H9 (cell line): ENCODE measurements at regions not wholly inside any gene's neighbourhood (a gene's known extent, or its start where the extent isn't known, plus 50 kb on each side); places are given as distances from the start of the nearest gene placed in this dataset.
"Not testable (repeated sequence)": the region's sequence is repeated elsewhere in the genome, so short reads cannot be mapped to it uniquely, and the experiment has no call there.

Experiments used
- DNase-seq: peaks from one replicate; pipeline ENCODE4 v3.0.0-alpha.2; 2017
- H2AFZ ChIP-seq: one replicate; pipeline ENCODE4 v1.6.1; 2013; ENCODE audit warnings: mild to moderate bottlenecking, low read length, control low read depth, moderate library complexity
- H2AK5ac ChIP-seq: 2 replicates; pipeline ENCODE4 v1.6.1; 2013; ENCODE audit warnings: low read length, control low read depth, mixed read lengths; ENCODE audit not compliant: insufficient read length
- H2BK120ac ChIP-seq: one replicate; pipeline ENCODE4 v1.6.1; 2013; ENCODE audit warnings: low read depth, mild to moderate bottlenecking, low read length, control low read depth, inconsistent platforms; ENCODE audit not compliant: poor library complexity, severe bottlenecking
- H2BK12ac ChIP-seq: 2 replicates; pipeline ENCODE4 v1.6.1; 2013; ENCODE audit warnings: low read length, control low read depth, mixed read lengths, low read depth; ENCODE audit not compliant: insufficient read length
- H2BK15ac ChIP-seq: 2 replicates; pipeline ENCODE4 v1.6.1; 2013; ENCODE audit warnings: low read depth, low read length, control low read depth
- H2BK20ac ChIP-seq: one replicate; pipeline ENCODE4 v1.6.1; 2013; ENCODE audit warnings: low read depth, mild to moderate bottlenecking, low read length, control low read depth, inconsistent platforms; ENCODE audit not compliant: poor library complexity, severe bottlenecking
- H2BK5ac ChIP-seq: 2 replicates; pipeline ENCODE4 v1.6.1; 2013; ENCODE audit warnings: low read length, control low read depth, mixed read lengths; ENCODE audit not compliant: insufficient read length
- H3K14ac ChIP-seq: 2 replicates; pipeline ENCODE4 v1.6.1; 2013; ENCODE audit warnings: low read length, control low read depth; ENCODE audit not compliant: insufficient read depth
- H3K18ac ChIP-seq: 2 replicates; pipeline ENCODE4 v1.6.1; 2013; ENCODE audit warnings: low read depth, mild to moderate bottlenecking, mixed read lengths, low read length, control low read depth; ENCODE audit not compliant: insufficient read length
- H3K23ac ChIP-seq: 2 replicates; pipeline ENCODE4 v1.6.1; 2013; ENCODE audit warnings: low read length, control low read depth, mixed read lengths, low read depth; ENCODE audit not compliant: insufficient read length
- H3K23me2 ChIP-seq: 2 replicates; pipeline ENCODE4 v1.6.1; 2013; ENCODE audit warnings: low read depth, mild to moderate bottlenecking, mixed read lengths, low read length, control low read depth; ENCODE audit not compliant: insufficient read length, poor library complexity, severe bottlenecking
- H3K27ac ChIP-seq: 2 replicates; pipeline ENCODE4 v1.5.1; 2013; ENCODE audit warnings: low read length, control low read depth, mixed read lengths, low read depth; ENCODE audit not compliant: insufficient read length
- H3K27me3 ChIP-seq: 2 replicates; pipeline ENCODE4 v1.6.1; 2013; ENCODE audit warnings: low read length, control low read depth, inconsistent platforms; ENCODE audit not compliant: insufficient read depth
- H3K4ac ChIP-seq: 2 replicates; pipeline ENCODE4 v1.6.1; 2013; ENCODE audit warnings: low read depth, mild to moderate bottlenecking, control low read depth, inconsistent platforms, low read length, moderate library complexity
- H3K4me1 ChIP-seq: 2 replicates; pipeline ENCODE4 v1.6.1; 2013; ENCODE audit warnings: low read length, control low read depth, inconsistent platforms; ENCODE audit not compliant: insufficient read depth
- H3K4me2 ChIP-seq: 2 replicates; pipeline ENCODE4 v1.6.1; 2013; ENCODE audit warnings: low read length, control low read depth, mixed read lengths; ENCODE audit not compliant: insufficient read length, insufficient read depth
- H3K56ac ChIP-seq: 2 replicates; pipeline ENCODE4 v1.6.1; 2013; ENCODE audit warnings: low read depth, mild to moderate bottlenecking, mixed read lengths, low read length, control low read depth; ENCODE audit not compliant: insufficient read length
- H3K79me1 ChIP-seq: 2 replicates; pipeline ENCODE4 v1.6.1; 2013; ENCODE audit warnings: low read depth, mild to moderate bottlenecking, moderate library complexity, low read length, control low read depth, inconsistent platforms; ENCODE audit not compliant: insufficient read depth, poor library complexity, severe bottlenecking
- H3K79me2 ChIP-seq: 2 replicates; pipeline ENCODE4 v1.6.1; 2013; ENCODE audit warnings: low read length, control low read depth, inconsistent platforms; ENCODE audit not compliant: insufficient read depth
- H3K9ac ChIP-seq: 2 replicates; pipeline ENCODE4 v1.6.1; 2013; ENCODE audit warnings: low read length, control low read depth, mixed read lengths; ENCODE audit not compliant: insufficient read length; ENCODE audit errors: extremely low read depth
- H3K9me3 ChIP-seq: one replicate; pipeline ENCODE4 v1.6.1; 2013; ENCODE audit warnings: low read depth, low read length, inconsistent platforms; ENCODE audit not compliant: control insufficient read depth
- H3T11ph ChIP-seq: one replicate; pipeline ENCODE4 v1.6.1; 2013; ENCODE audit warnings: mild to moderate bottlenecking, low read length, control low read depth, inconsistent platforms
- H4K20me1 ChIP-seq: one replicate; pipeline ENCODE4 v1.6.1; 2013; ENCODE audit not compliant: control insufficient read depth, insufficient read length, insufficient read depth
- H4K5ac ChIP-seq: 2 replicates; pipeline ENCODE4 v1.6.1; 2013; ENCODE audit warnings: low read depth, mild to moderate bottlenecking, mixed read lengths, low read length, control low read depth; ENCODE audit not compliant: insufficient read length
- H4K8ac ChIP-seq: replicated peaks from 2 replicates; pipeline ENCODE4 v1.6.1; 2013; ENCODE audit warnings: low read length, control low read depth, mixed read lengths, low read depth; ENCODE audit not compliant: insufficient read length
- H4K91ac ChIP-seq: 2 replicates; pipeline ENCODE4 v1.6.1; 2013; ENCODE audit warnings: low read depth, mild to moderate bottlenecking, moderate library complexity, mixed read lengths, low read length, control low read depth; ENCODE audit not compliant: insufficient read length
- H3K27ac Mint-ChIP-seq, 3 experiments: 2 replicates in 2 of 3; 3 replicates in 1 of 3; pipeline ENCODE4 v1.8.0; 2020 to 2021; ENCODE audit warnings: mixed read lengths in 3 of 3, mild to moderate bottlenecking in 1 of 3, moderate library complexity in 1 of 3
- H3K27me3 Mint-ChIP-seq: 2 replicates; pipeline ENCODE4 v1.8.0; 2021; ENCODE audit warnings: low read depth, mild to moderate bottlenecking, moderate library complexity, mixed read lengths
- H3K36me3 Mint-ChIP-seq, 3 experiments: 2 replicates in 2 of 3; 3 replicates in 1 of 3; pipeline ENCODE4 v1.8.0; 2020 to 2021; ENCODE audit warnings: low read depth in 3 of 3, mixed read lengths in 3 of 3; ENCODE audit not compliant: insufficient read depth in 1 of 3
- H3K4me1 Mint-ChIP-seq, 2 experiments: 2 replicates each; pipeline ENCODE4 v1.8.0; 2020; ENCODE audit warnings: mixed read lengths in 2 of 2
- H3K4me3 Mint-ChIP-seq, 2 experiments: 2 replicates in 1 of 2; 3 replicates in 1 of 2; pipeline ENCODE4 v1.8.0; 2020 to 2021; ENCODE audit warnings: mild to moderate bottlenecking in 2 of 2, mixed read lengths in 2 of 2, moderate library complexity in 1 of 2
- H3K9me3 Mint-ChIP-seq, 2 experiments: 2 replicates in 1 of 2; 3 replicates in 1 of 2; pipeline ENCODE4 v1.8.0; 2020; ENCODE audit warnings: mild to moderate bottlenecking in 2 of 2, mixed read lengths in 2 of 2, moderate library complexity in 1 of 2
- WGBS: extraction: QIAGEN DNeasy Blood & Tissue Kit; methylation state at CpG from one replicate; pipeline ENCODE4 v1.1.7; 2013; ENCODE audit warnings: missing lambda C conversion rate, low lambda C conversion rate, mixed read lengths; ENCODE audit not compliant: insufficient read length; ENCODE audit errors: extremely low coverage; 5-methylcytosine and 5-hydroxymethylcytosine counted together

DNA sequence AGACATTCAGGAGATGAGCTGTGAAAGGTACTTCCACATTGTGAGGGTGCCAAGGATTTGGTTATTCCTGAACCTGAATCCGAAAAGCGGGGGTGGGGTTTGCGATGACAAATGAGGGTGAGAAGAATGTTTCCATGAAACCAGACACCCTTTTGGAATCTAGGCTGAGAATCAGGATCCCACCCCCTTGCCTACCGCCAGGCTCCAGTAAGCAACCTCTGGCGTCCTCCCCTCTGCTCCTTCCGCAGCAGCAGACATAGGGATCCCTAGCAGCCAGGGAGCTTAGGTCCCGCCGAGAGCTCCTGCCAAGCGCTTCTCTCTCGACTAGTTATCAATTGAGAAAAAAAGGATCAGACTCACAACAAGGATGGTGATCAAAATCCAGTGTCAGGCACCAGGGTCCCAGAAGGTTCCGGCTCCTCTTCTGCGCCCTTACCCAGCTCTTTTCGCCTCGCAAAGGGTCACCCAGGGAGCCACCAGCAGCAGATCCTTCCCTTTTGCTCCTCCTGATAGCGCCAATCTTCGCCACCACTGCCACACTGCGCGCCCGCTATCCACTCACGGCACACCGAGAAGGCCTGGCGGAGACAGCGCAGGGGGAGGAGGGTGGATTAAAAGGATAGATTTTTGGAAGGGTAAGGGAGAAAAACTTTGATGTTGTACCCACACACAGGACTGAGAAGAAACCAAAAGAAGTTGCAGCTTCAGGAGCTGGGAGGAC is 859.5 kb downstream of the KCNJ18 start:
- H2BK5ac ChIP-seq, H3K4ac ChIP-seq, H3K4me1 Mint-ChIP-seq, H3K79me2 ChIP-seq, H3K56ac ChIP-seq, H3K4me1 ChIP-seq, H3K14ac ChIP-seq, H2BK20ac ChIP-seq, H3K18ac ChIP-seq, H3K9ac ChIP-seq, H2AK5ac ChIP-seq, DNase-seq, H3K79me1 ChIP-seq, H3K27ac ChIP-seq, H4K5ac ChIP-seq, H4K91ac ChIP-seq, H3K9me3 ChIP-seq, H3K27me3 Mint-ChIP-seq, H3K27me3 ChIP-seq, H4K20me1 ChIP-seq, H3K4me2 ChIP-seq, H4K8ac ChIP-seq, H2BK12ac ChIP-seq, H3K23ac ChIP-seq, H2AFZ ChIP-seq, H3K4me3 Mint-ChIP-seq, H2BK15ac ChIP-seq, H3K23me2 ChIP-seq, H2BK120ac ChIP-seq, H3T11ph ChIP-seq, H3K27ac Mint-ChIP-seq: not testable (repeated sequence)
- no CpG with 5 or more reads among the region's 23 CpGs for WGBS
- Mint-ChIP-seq H3K36me3 (peaks cover 0 to 18% (median 2%) of the 10 kb centered on the region in 3 experiments; a peak in 4 of 7 replicates), H3K9me3 (peaks cover 32 to 44% of the 10 kb centered on the region in 2 experiments)
